K562 (cell line): ENCODE measurements at regions not wholly inside any gene's neighbourhood (a gene's known extent, or its start where the extent isn't known, plus 50 kb on each side); places are given as distances from the start of the nearest gene placed in this dataset.

ENCODE experiments used
- ATAC-seq: fragments of 200-7000 bp; cut with Tn5 transposase; 3 replicates; pipeline ENCODE4 v1.9.1; 2020; ENCODE audit warnings: moderate library complexity
- BruUV-seq: library from RNA; stranded (reverse); fragments of 400-500 nt; replicated peaks from 2 replicates; lab custom pipeline; 2021; lab: Mats Ljungman, UMichigan
- CTCF ChIA-PET: fragments of 300-600 bp; formaldehyde crosslinking; extraction: SDS; loops from one replicate; lab custom pipeline; 2021; ENCODE audit warnings: low intra/inter-chr PET ratio; lab: Yijun Ruan, JAX
- POLR2A ChIA-PET: fragments of 300-600, 350-650 bp; sonication (Branson Sonifier 250); formaldehyde crosslinking; extraction: SDS; loops from one replicate; lab custom pipeline; 2021; ENCODE audit warnings: antibody characterized with exemption, inconsistent platforms; lab: Yijun Ruan, JAX
- DNase-seq, 4 experiments: peaks; one replicate each; pipeline versions ENCODE4 v3.0.0 to v3.0.0-alpha.2; 2011 to 2018; ENCODE audit warnings: low spot score in 3 of 4, mixed read lengths in 3 of 4; ENCODE audit errors: extremely low read depth in 1 of 4
- FAIRE-seq: peaks from 2 replicates; lab custom pipeline; 2011; peaks lifted over from hg19 to GRCh38; lab: Jason Lieb, UNC
- H2AFZ ChIP-seq: 2 replicates; pipeline ENCODE4 v1.6.0; 2011; ENCODE audit warnings: low read depth, low read length, control low read depth, inconsistent platforms
- H3K27ac ChIP-seq: fragments of 200-600 bp; 3 replicates; pipeline ENCODE4 v1.8.0; 2011; ENCODE audit warnings: low read depth, mild to moderate bottlenecking, control low read depth, inconsistent platforms, low read length, moderate library complexity, mixed read lengths; ENCODE audit errors: extremely low read depth
- H3K27me3 ChIP-seq, 2 experiments: fragments of 300-600 bp in 1 of 2; 2 replicates in 1 of 2; 3 replicates in 1 of 2; pipeline versions ENCODE4 v1.6.0 to v1.8.0; 2011; ENCODE audit warnings: inconsistent platforms in 2 of 2, low read length in 2 of 2, mild to moderate bottlenecking in 1 of 2, mixed read lengths in 1 of 2, moderate library complexity in 1 of 2; ENCODE audit not compliant: control insufficient read depth in 2 of 2, insufficient read depth in 2 of 2
- H3K36me3 ChIP-seq: fragments of 300-600 bp; 3 replicates; pipeline ENCODE4 v1.8.0; 2011; ENCODE audit warnings: mild to moderate bottlenecking, low read length, inconsistent platforms; ENCODE audit not compliant: control insufficient read depth, insufficient read depth
- H3K4me1 ChIP-seq, 2 experiments: fragments of 200-600 bp in 1 of 2; replicated peaks in 1 of 2; 2 replicates in 1 of 2; 3 replicates in 1 of 2; pipeline versions ENCODE4 v1.5.1 to v1.8.0; 2011; ENCODE audit warnings: inconsistent platforms in 2 of 2, low read length in 2 of 2, mild to moderate bottlenecking in 1 of 2, mixed read lengths in 1 of 2, moderate library complexity in 1 of 2; ENCODE audit not compliant: control insufficient read depth in 2 of 2, insufficient read depth in 2 of 2
- H3K4me2 ChIP-seq: 2 replicates; pipeline ENCODE4 v1.6.1; 2011; ENCODE audit warnings: low read length, control low read depth, inconsistent platforms, mixed read lengths; ENCODE audit not compliant: insufficient read depth
- H3K4me3 ChIP-seq: fragments of 200-600 bp; sonication (generic), shearing (Covaris generic); 2 replicates; pipeline ENCODE4 v1.5.1; 2016; ENCODE audit warnings: control low read depth, inconsistent platforms
- H3K79me2 ChIP-seq: fragments of 200-600 bp; 3 replicates; pipeline ENCODE4 v1.8.0; 2011; ENCODE audit warnings: low read length, inconsistent platforms; ENCODE audit not compliant: control insufficient read depth, insufficient read depth
- H3K9ac ChIP-seq, 2 experiments: 2 replicates each; pipeline versions ENCODE4 v1.6.0 to v1.6.1; 2011; ENCODE audit warnings: low read depth in 2 of 2, low read length in 2 of 2, control low read depth in 1 of 2, inconsistent platforms in 1 of 2, mild to moderate bottlenecking in 1 of 2, mixed read lengths in 1 of 2; ENCODE audit not compliant: insufficient read depth in 1 of 2
- H3K9me1 ChIP-seq: one replicate; pipeline ENCODE4 v1.6.0; 2011; ENCODE audit warnings: inconsistent platforms, mild to moderate bottlenecking, low read length, moderate library complexity; ENCODE audit not compliant: control insufficient read depth, insufficient read depth
- H3K9me3 ChIP-seq: replicated peaks from 2 replicates; pipeline ENCODE4 v1.5.1; 2011; ENCODE audit warnings: low read depth, low read length, inconsistent platforms; ENCODE audit not compliant: control insufficient read depth, insufficient read depth
- H4K20me1 ChIP-seq: replicated peaks from 2 replicates; pipeline ENCODE4 v1.6.1; 2011; ENCODE audit warnings: low read length, inconsistent platforms, mixed read lengths; ENCODE audit not compliant: control insufficient read depth, insufficient read depth
- BMI1 ChIP-seq: fragments of 150-350 bp; IDR thresholded peaks from 2 replicates; pipeline ENCODE4 v1.6.1; 2014; ENCODE audit warnings: low read length
- MCM5 ChIP-seq: fragments of 450-650 bp; IDR thresholded peaks from 2 replicates; pipeline ENCODE4 v1.6.1; 2016; ENCODE audit warnings: low read depth
- POLR3A ChIP-seq: IDR thresholded peaks from 2 replicates; pipeline ENCODE4 v1.6.1; 2011; ENCODE audit warnings: borderline replicate concordance, mild to moderate bottlenecking, moderate library complexity; ENCODE audit not compliant: insufficient read length, insufficient read depth; ENCODE audit errors: extremely low read depth
- WGBS: fragments of 100-300 bp; shearing (Covaris generic); methylation state at CpG from one replicate; pipeline ENCODE4 v1.1.6; 2016; ENCODE audit warnings: low coverage, mixed read lengths; ENCODE audit not compliant: insufficient coverage; ENCODE audit errors: missing lambda C conversion rate; 5-methylcytosine and 5-hydroxymethylcytosine counted together
- in situ Hi-C: fragments of 300-500 bp; cut with MboI; formaldehyde crosslinking; loops from 4 replicates; pipeline ENCODE4 v1.15.0; 2018; ENCODE audit warnings: inconsistent platforms, mixed read lengths
- intact Hi-C: fragments of 100-400 bp; cut with micrococcal nuclease; formaldehyde crosslinking; loops from 2 replicates; pipeline ENCODE4 v1.14.2; 2022
- TF ChIP-seq, protein P1 (sequence below): IDR thresholded peaks from 2 replicates; pipeline ENCODE4 v1.6.1; 2011; ENCODE audit warnings: borderline replicate concordance, low read depth, mild to moderate bottlenecking, moderate library complexity, low read length; ENCODE audit not compliant: insufficient read depth, poor library complexity, severe bottlenecking

DNA sequence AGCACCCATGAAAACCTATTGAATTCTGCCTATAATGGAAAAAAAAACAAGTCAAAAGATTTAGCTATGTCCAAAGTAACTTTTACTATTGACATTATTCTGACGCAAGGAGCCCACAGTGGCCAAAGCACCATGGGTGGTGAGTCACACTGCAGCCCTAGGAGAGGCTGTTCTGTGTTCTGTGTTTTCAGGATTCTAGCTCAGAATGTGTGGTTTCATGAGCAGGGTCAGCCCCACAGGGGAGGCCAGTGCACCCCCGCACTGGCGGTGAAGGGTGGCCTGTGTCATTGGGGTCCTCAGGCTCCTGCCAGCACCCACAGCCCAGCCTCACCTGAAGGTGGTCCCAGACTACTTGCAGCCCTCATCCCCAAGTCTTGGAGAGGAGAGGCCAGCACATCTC lies 112.2 kb downstream of the BRD1 start:
- CTCF ChIA-PET = no interaction called here
- H3K9me1 ChIP-seq = no peaks in the 10 kb centered on the region
- TF ChIP-seq, protein P1, sequence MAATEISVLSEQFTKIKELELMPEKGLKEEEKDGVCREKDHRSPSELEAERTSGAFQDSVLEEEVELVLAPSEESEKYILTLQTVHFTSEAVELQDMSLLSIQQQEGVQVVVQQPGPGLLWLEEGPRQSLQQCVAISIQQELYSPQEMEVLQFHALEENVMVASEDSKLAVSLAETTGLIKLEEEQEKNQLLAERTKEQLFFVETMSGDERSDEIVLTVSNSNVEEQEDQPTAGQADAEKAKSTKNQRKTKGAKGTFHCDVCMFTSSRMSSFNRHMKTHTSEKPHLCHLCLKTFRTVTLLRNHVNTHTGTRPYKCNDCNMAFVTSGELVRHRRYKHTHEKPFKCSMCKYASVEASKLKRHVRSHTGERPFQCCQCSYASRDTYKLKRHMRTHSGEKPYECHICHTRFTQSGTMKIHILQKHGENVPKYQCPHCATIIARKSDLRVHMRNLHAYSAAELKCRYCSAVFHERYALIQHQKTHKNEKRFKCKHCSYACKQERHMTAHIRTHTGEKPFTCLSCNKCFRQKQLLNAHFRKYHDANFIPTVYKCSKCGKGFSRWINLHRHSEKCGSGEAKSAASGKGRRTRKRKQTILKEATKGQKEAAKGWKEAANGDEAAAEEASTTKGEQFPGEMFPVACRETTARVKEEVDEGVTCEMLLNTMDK = no peak
- no peak for TF ChIP-seq BMI1
- TF ChIP-seq MCM5 = no peak
- TF ChIP-seq POLR3A = no peak
- no peaks in the 10 kb centered on the region for H3K79me2 ChIP-seq
- no peak overlapping the region for H3K4me2 ChIP-seq
- H3K4me3 ChIP-seq = no peak overlapping the region
- H4K20me1 ChIP-seq = peaks cover 4% of the 10 kb centered on the region; the same call in 1 of the 2 replicates
- H3K9ac ChIP-seq = no peak overlapping the region
- POLR2A ChIA-PET = no interaction called here
- FAIRE-seq = no peak
- H3K36me3 ChIP-seq = no peaks in the 10 kb centered on the region
- H3K9me3 ChIP-seq = no peaks in the 10 kb centered on the region; the same call in 1 of the 2 replicates
- no peak overlapping the region for H2AFZ ChIP-seq
- WGBS = 0% methylated on average over 3 of the region's 3 CpGs
- H3K27ac ChIP-seq = no peak overlapping the region
- intact Hi-C loops = no loop called here
- peaks cover 0 to 3% of the 10 kb centered on the region in 2 experiments; a peak in 2 of 5 replicates for H3K4me1 ChIP-seq
- BruUV-seq = no TSS peak
- peaks cover 9 to 80% of the 10 kb centered on the region in 2 experiments; a peak in 4 of 5 replicates for H3K27me3 ChIP-seq
- in situ Hi-C loops = no loop called here
- no peak for DNase-seq
- ATAC-seq = no peak
